PC-9 (cell line): ENCODE measurements at regions not wholly inside any gene's neighbourhood (a gene's known extent, or its start where the extent isn't known, plus 50 kb on each side); places are given as distances from the start of the nearest gene placed in this dataset.

Source experiments
- CTCF ChIP-seq: fragments of 200-600 bp; sonication (generic); conservative IDR thresholded peaks from 2 replicates; pipeline ENCODE4 v1.6.1; 2017; ENCODE audit warnings: mixed run types, antibody characterized with exemption, mild to moderate bottlenecking, moderate library complexity
- EZH2 ChIP-seq: fragments of 200-600 bp; sonication (generic); IDR thresholded peaks from 2 replicates; pipeline ENCODE4 v1.8.0; 2017; ENCODE audit warnings: antibody characterized with exemption, low read depth

DNA sequence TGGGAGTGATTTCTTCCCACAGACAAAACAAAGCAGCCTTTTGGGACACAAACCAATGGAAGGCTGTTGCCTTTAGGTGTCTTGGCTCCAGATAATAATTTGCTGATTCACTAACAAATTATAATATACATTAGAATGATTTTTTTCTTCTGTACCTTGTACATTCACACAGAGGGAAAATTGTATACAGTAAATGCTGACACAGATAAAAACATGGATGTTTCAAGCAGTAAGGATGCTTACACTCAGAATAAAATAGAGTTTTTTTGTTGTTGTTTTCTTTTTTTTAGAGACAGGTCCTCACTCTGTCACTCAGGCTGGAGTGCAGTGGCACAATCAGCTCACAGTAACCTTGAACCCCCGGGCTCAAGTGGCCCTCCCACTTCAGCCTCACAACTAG, 109.2 kb upstream of the TRPC6 start:
- no peak for TF ChIP-seq CTCF
- TF ChIP-seq EZH2, result no peak
